VCaP (cell line): ENCODE measurements at regions not wholly inside any gene's neighbourhood (a gene's known extent, or its start where the extent isn't known, plus 50 kb on each side); places are given as distances from the start of the nearest gene placed in this dataset.

ENCODE experiments used
- H3K27ac ChIP-seq: fragments of 450-650 bp; 2 replicates; pipeline ENCODE4 v1.5.1; 2017
- TF ChIP-seq, protein P1 (sequence below): fragments of 450-650 bp; conservative IDR thresholded peaks from 2 replicates; pipeline ENCODE4 v1.5.1; 2017; ENCODE audit warnings: mild to moderate bottlenecking, moderate library complexity

DNA sequence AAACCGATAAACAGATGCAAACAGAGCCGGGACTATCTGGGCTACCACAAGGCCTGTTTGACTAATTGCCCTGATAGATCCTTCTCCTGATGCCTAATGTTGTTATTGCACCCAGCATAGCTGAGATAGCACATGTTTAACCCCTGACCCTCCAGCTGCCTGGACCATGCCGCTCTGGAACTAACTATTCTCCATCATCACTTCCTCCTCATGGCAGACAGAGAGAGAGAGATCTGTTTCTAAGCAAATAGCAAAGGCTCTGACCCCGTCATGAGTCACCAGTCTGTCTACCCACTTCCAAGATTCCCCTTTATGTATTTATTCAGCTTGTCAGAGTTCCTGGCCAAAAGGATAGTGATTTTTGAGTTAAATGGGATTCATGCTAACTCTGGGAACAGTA, 58.2 kb upstream of the FLRT2 start:
- TF ChIP-seq, protein P1, sequence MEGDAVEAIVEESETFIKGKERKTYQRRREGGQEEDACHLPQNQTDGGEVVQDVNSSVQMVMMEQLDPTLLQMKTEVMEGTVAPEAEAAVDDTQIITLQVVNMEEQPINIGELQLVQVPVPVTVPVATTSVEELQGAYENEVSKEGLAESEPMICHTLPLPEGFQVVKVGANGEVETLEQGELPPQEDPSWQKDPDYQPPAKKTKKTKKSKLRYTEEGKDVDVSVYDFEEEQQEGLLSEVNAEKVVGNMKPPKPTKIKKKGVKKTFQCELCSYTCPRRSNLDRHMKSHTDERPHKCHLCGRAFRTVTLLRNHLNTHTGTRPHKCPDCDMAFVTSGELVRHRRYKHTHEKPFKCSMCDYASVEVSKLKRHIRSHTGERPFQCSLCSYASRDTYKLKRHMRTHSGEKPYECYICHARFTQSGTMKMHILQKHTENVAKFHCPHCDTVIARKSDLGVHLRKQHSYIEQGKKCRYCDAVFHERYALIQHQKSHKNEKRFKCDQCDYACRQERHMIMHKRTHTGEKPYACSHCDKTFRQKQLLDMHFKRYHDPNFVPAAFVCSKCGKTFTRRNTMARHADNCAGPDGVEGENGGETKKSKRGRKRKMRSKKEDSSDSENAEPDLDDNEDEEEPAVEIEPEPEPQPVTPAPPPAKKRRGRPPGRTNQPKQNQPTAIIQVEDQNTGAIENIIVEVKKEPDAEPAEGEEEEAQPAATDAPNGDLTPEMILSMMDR, result no peak
- H3K27ac ChIP-seq, result no peak overlapping the region

DNA sequence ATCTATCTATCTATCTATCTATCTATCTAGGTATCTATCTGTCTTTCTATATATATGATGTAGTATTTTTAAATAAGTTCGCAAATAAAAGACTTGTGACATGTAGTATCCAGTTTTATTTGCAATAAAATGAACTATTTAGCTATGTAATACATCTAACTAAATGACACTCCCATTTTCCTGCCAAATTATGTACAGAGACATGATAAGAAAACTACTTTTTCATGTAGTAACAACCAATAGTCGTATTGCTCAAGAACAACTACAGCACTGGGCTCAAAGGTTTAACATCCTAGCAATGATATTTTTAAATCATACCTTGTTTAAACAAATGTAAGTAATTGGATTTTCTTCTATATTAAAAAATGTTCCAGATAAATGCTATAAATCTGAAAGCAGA, 55.5 kb upstream of the FLRT2 start:
- TF ChIP-seq, protein P1, result no peak
- no peak overlapping the region for H3K27ac ChIP-seq

DNA sequence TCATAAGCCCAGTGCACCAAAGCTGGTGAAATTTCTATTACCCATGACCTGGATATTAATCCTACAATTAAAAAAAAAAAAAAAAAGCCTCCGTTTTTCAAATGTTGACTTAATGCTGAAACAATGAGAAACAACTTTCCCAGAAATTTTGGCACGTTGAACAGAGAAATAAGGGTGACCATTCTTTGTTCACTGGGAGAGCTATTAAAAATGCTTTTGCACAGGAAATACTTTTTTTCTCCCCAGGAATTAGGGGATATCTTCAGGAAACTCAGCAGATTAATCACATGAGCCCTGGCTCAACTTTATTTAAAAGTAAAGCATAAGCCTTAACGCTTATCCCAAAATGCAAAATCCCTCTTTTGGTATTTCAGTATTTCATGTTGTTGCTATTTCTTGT, 54.8 kb upstream of the FLRT2 start:
- TF ChIP-seq, protein P1, result no peak
- H3K27ac ChIP-seq, result no peak overlapping the region

DNA sequence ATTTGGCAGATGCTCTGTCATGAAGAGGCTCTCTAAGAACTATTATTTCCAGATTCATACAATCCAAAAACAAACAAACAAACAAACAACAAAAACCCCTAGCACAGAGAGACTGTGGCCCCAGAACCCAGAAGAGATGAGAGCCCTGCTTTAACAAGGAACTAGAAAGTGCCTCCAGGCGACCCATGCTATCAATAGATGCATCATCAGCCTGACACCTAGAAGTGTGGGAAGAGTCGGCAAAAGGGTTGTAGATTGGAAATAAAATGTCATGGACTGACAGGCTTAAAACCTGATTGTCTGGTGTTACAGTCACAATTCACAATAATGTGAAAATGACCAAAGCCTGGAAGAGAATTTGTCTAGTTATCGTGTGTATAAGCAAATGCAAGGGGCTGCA, 50.6 kb upstream of the FLRT2 start:
- TF ChIP-seq, protein P1, result no peak
- H3K27ac ChIP-seq, result no peak overlapping the region

DNA sequence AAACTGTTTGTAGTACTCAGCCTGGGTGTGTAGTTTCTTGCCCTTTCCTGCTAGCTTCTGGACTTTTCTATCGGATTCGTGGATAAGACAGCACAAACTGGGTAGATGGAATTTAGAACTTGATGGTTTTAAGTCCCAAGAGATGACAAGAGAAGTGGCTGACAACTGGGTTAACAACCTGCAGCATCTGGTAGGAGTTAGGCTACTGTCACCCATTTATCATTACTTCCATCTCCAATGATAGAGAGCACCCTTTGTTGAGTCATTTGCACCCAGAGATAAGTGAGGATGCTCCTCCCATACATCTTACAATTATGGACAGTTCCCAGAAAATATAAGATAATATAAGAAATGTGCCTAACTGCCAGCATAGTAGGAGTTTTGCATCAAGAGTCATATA, 50.2 kb upstream of the FLRT2 start:
- TF ChIP-seq, protein P1, result no peak
- no peak overlapping the region for H3K27ac ChIP-seq
